ENCODE measurements at regions not wholly inside any gene's neighbourhood (a gene's known extent, or its start where the extent isn't known, plus 50 kb on each side); places are given as distances from the start of the nearest gene placed in this dataset.

DNA sequence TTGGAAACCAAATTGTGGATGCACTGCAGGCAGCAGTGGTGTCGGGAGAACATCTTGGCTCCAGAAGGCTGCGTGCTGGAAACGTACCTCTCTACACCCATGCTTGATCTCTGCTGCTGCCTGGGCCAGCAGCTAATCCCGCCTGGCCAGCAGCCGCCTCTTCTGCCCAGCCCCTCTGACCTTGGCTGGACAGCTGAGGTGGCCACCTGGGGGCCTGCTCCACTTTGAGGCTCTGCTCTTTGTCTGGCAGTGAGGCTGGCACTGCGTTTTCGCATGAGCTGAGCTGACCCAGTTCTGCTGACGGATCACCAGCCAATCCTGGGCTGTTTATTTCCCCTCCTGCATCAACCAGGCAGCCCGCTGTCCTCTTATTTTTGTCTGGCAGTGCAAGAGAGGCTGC is 154.9 kb downstream of the TENT4A start:
- ATAC-seq = no peak
- POLR2A ChIA-PET = no interaction called here
- Mint-ChIP-seq H3K27me3 (ENCODE audit: low read depth) (no peaks in the 10 kb centered on the region), H3K9me3 (peaks cover 19% of the 10 kb centered on the region), H3K4me3 (no peak overlapping the region), H3K4me1 (no peaks in the 10 kb centered on the region), H3K27ac (no peak overlapping the region), H3K36me3 (peaks cover under 1% of the 10 kb centered on the region)
- CTCF ChIA-PET = no interaction called here
- no peak for TF ChIP-seq ZBTB21 (CRISPR knock-in tag; IDR thresholded peaks at IDR 0.05; ENCODE audit: borderline replicate concordance)
- DNase-seq (ENCODE audit: low spot score) = no peak

DNA sequence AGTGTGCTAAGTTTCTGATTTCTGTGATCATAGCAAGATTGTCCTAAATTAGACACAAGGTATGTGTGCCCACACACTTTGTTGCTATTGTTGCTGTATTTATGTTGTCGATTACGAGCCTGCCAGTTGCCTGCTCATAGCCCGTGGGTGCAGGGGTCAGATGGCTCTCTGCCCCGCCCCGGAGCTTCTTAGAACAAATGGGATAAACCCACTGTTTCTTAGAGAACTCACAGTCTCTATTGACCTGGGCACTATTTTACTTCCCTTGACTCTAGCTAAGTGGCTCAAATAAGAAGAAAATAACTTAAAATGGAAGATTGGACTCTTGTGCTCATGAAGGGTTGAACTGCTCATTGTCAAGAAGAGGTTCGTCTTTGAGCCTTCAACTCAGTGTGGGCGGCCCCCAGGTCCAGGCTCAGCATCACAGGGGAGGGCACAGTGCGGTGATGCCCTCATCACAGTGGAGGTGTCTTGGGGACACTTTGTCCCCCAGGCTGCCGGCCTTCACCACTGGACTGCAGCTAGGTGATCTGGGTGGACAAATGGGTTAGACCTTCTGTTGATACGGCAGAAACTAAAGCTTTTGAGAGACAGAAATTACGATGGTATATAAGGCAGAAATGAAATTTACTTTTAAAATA is 155.5 kb downstream of the TENT4A start:
- ChIA-PET POLR2A (no interaction called here), CTCF (no interaction called here)
- TF ChIP-seq, protein P1, sequence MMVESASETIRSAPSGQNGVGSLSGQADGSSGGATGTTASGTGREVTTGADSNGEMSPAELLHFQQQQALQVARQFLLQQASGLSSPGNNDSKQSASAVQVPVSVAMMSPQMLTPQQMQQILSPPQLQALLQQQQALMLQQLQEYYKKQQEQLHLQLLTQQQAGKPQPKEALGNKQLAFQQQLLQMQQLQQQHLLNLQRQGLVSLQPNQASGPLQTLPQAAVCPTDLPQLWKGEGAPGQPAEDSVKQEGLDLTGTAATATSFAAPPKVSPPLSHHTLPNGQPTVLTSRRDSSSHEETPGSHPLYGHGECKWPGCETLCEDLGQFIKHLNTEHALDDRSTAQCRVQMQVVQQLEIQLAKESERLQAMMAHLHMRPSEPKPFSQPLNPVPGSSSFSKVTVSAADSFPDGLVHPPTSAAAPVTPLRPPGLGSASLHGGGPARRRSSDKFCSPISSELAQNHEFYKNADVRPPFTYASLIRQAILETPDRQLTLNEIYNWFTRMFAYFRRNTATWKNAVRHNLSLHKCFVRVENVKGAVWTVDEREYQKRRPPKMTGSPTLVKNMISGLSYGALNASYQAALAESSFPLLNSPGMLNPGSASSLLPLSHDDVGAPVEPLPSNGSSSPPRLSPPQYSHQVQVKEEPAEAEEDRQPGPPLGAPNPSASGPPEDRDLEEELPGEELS (CRISPR knock-in tag; IDR thresholded peaks at IDR 0.05) = no peak
- no peak for TF ChIP-seq ZNF671 (CRISPR knock-in tag; IDR thresholded peaks at IDR 0.05)
- no peak overlapping the region for H3K27ac Mint-ChIP-seq
- H3K9me3 Mint-ChIP-seq = peaks cover 14% of the 10 kb centered on the region
- no peaks in the 10 kb centered on the region for H3K4me1 Mint-ChIP-seq
- no peak for ATAC-seq
- H3K27me3 Mint-ChIP-seq (ENCODE audit: low read depth) = no peaks in the 10 kb centered on the region
- no peak for DNase-seq (ENCODE audit: low spot score)
- H3K36me3 Mint-ChIP-seq = no peaks in the 10 kb centered on the region
- no peak overlapping the region for H3K4me3 Mint-ChIP-seq

DNA sequence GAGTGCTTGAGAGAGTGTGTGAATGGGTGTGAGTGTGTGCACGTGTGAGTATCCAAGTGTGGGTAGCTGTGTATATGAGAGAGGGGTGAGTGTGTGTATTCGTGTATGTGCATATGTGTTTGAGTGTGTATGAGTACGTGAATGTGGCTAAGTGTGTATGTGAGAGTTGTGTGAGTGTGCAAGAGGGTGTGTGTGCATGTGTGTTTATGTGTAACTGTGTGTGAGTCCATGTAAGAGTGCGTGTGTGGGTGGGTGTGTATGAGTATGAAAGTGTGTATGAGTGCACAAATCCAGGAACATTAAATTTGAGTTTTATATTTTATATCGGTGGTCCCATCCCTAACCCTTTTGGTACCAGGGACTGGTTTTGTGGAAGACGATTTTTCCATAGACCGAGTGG is 156.4 kb downstream of the TENT4A start:
- Mint-ChIP-seq H3K27me3 (ENCODE audit: low read depth) (no peaks in the 10 kb centered on the region), H3K9me3 (peaks cover 6% of the 10 kb centered on the region), H3K4me1 (no peaks in the 10 kb centered on the region), H3K27ac (no peak overlapping the region), H3K4me3 (no peak overlapping the region), H3K36me3 (no peaks in the 10 kb centered on the region)
- no peak for TF ChIP-seq ESRRA (CRISPR knock-in tag; IDR thresholded peaks at IDR 0.05; ENCODE audit: borderline replicate concordance)
- no peak for TF ChIP-seq ZNF671 (CRISPR knock-in tag; IDR thresholded peaks at IDR 0.05)
- TF ChIP-seq ZNF396 (CRISPR knock-in tag; IDR thresholded peaks at IDR 0.05; ENCODE audit: borderline replicate concordance) = no peak
- no peak for TF ChIP-seq MXD4 (CRISPR knock-in tag; IDR thresholded peaks at IDR 0.05; ENCODE audit: borderline replicate concordance)
- no peak for TF ChIP-seq ZNF423 (CRISPR knock-in tag; IDR thresholded peaks at IDR 0.05)
- TF ChIP-seq, protein P2, sequence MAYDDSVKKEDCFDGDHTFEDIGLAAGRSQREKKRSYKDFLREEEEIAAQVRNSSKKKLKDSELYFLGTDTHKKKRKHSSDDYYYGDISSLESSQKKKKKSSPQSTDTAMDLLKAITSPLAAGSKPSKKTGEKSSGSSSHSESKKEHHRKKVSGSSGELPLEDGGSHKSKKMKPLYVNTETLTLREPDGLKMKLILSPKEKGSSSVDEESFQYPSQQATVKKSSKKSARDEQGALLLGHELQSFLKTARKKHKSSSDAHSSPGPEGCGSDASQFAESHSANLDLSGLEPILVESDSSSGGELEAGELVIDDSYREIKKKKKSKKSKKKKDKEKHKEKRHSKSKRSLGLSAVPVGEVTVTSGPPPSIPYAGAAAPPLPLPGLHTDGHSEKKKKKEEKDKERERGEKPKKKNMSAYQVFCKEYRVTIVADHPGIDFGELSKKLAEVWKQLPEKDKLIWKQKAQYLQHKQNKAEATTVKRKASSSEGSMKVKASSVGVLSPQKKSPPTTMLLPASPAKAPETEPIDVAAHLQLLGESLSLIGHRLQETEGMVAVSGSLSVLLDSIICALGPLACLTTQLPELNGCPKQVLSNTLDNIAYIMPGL (CRISPR knock-in tag; IDR thresholded peaks at IDR 0.05) = no peak
- TF ChIP-seq, protein P3, sequence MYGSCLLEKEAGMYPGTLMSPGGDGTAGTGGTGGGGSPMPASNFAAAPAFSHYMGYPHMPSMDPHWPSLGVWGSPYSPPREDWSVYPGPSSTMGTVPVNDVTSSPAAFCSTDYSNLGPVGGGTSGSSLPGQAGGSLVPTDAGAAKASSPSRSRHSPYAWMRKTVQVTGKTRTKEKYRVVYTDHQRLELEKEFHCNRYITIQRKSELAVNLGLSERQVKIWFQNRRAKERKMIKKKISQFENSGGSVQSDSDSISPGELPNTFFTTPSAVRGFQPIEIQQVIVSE (CRISPR knock-in tag; IDR thresholded peaks at IDR 0.05; ENCODE audit: borderline replicate concordance) = no peak
- ATAC-seq (no peak), DNase-seq (ENCODE audit: low spot score) (no peak)
- ChIA-PET POLR2A (no interaction called here), CTCF (no interaction called here)

DNA sequence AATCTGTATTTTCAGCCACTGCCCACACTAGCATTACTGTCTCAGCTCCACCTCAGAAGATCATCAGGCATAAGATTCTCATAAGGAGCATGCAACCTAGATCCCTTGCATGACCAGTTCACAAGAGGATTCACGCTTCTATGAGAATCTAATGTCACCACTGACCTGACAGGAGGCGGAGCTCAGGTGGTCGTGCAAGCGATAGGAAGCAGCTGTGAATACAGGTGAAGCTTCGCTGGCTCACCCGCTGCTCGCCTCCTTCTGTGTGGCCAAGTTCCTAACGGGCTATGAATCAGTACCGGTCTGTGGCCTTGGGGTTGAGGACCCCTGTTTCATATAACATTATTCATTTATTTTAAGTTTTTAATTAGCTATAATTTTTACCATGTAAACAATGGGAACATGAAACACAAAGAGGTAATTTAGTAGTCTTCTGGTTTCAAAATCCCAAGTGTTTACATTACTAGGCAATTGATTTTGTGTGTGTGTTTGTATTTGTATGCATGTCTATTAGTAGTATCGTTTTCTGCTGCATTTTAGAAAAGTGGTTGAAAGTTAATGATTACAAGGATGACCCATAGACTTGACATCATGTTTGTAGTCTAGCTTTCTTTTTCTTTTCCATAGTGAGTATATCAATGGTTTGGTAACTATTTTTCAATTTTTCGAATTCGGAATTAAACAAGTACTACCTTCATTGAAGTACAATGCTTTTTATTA is 159.4 kb downstream of the TENT4A start:
- H3K36me3 Mint-ChIP-seq = no peaks in the 10 kb centered on the region
- H3K4me1 Mint-ChIP-seq = no peaks in the 10 kb centered on the region
- CTCF ChIA-PET = no interaction called here
- peaks cover 3% of the 10 kb centered on the region for H3K9me3 Mint-ChIP-seq
- ATAC-seq (no peak), DNase-seq (ENCODE audit: low spot score) (no peak)
- POLR2A ChIA-PET = no interaction called here
- H3K27me3 Mint-ChIP-seq (ENCODE audit: low read depth) = no peaks in the 10 kb centered on the region
- no peak overlapping the region for H3K4me3 Mint-ChIP-seq
- no peak overlapping the region for H3K27ac Mint-ChIP-seq
- no peak for TF ChIP-seq TEAD1 (CRISPR knock-in tag; IDR thresholded peaks at IDR 0.05)
- no peak for TF ChIP-seq HMGA2 (CRISPR knock-in tag; IDR thresholded peaks at IDR 0.05)
- TF ChIP-seq, protein P2 (CRISPR knock-in tag; IDR thresholded peaks at IDR 0.05) = no peak
- no peak for TF ChIP-seq MXD4 (CRISPR knock-in tag; IDR thresholded peaks at IDR 0.05; ENCODE audit: borderline replicate concordance)
- no peak for TF ChIP-seq CBFB (CRISPR knock-in tag; IDR thresholded peaks at IDR 0.05; ENCODE audit: low read depth)
- TF ChIP-seq, protein P4, sequence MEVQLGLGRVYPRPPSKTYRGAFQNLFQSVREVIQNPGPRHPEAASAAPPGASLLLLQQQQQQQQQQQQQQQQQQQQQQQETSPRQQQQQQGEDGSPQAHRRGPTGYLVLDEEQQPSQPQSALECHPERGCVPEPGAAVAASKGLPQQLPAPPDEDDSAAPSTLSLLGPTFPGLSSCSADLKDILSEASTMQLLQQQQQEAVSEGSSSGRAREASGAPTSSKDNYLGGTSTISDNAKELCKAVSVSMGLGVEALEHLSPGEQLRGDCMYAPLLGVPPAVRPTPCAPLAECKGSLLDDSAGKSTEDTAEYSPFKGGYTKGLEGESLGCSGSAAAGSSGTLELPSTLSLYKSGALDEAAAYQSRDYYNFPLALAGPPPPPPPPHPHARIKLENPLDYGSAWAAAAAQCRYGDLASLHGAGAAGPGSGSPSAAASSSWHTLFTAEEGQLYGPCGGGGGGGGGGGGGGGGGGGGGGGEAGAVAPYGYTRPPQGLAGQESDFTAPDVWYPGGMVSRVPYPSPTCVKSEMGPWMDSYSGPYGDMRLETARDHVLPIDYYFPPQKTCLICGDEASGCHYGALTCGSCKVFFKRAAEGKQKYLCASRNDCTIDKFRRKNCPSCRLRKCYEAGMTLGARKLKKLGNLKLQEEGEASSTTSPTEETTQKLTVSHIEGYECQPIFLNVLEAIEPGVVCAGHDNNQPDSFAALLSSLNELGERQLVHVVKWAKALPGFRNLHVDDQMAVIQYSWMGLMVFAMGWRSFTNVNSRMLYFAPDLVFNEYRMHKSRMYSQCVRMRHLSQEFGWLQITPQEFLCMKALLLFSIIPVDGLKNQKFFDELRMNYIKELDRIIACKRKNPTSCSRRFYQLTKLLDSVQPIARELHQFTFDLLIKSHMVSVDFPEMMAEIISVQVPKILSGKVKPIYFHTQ (CRISPR knock-in tag; IDR thresholded peaks at IDR 0.05) = no peak
- TF ChIP-seq, protein P5, sequence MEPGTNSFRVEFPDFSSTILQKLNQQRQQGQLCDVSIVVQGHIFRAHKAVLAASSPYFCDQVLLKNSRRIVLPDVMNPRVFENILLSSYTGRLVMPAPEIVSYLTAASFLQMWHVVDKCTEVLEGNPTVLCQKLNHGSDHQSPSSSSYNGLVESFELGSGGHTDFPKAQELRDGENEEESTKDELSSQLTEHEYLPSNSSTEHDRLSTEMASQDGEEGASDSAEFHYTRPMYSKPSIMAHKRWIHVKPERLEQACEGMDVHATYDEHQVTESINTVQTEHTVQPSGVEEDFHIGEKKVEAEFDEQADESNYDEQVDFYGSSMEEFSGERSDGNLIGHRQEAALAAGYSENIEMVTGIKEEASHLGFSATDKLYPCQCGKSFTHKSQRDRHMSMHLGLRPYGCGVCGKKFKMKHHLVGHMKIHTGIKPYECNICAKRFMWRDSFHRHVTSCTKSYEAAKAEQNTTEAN (CRISPR knock-in tag; IDR thresholded peaks at IDR 0.05) = no peak
- no peak for TF ChIP-seq ZNF416 (CRISPR knock-in tag; IDR thresholded peaks at IDR 0.05)
